Caki2 (cell line): ENCODE measurements at regions not wholly inside any gene's neighbourhood (a gene's known extent, or its start where the extent isn't known, plus 50 kb on each side); places are given as distances from the start of the nearest gene placed in this dataset.

Source experiments
- DNase-seq: peaks from one replicate; pipeline ENCODE4 v3.0.0-alpha.2; 2015; ENCODE audit warnings: low read depth
- in situ Hi-C: cut with HindIII; loops from 2 replicates; pipeline ENCODE4 v1.10.0; 2016; ENCODE audit warnings: low sequenced_read_pairs, low pct_unique_long_range_greater_than_20kb, mixed read lengths

DNA sequence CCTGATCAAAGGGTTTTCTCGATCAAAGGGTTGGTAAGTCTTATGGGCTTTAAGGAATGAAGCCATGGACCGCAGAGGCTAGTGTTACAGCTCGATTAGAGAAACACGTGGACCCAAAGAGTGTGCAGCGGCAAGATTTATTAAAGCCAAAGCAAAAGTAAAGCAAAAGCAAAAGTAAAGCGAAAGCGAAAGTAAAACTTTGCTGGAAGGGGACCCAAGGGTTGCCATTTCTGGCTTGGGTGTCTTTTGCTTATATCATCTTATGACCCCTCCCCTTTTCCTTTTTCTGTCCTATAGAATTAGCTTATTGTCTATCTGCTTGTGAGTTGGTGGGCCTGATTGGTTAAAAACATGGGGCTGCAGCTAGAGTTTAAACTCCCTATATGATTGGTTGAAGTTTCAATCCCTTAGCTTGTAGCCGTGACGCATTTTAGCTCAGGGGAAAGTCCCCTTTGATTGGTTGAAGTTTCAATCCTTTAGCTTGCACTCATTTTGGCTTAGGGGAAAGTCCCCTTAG is 957.0 kb downstream of the AMY1C start:
- in situ Hi-C loops, result no loop called here

DNA sequence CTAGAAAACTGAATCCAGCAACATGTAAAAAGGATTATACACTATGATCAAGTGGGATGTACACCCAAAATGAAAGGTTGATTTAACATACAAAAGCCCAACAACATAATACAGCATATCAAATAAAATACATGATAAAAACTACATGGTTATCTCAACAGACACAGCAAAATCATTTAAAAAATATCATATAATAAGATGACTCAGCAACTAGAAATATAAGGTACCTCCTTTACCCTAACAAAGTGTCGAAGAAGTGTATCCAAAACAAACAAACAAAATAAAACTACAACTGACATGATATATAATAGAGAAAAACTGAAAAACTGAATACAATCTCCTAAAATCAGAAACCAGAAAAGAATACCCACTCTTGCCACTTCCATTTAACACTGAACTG is 969.1 kb downstream of the AMY1C start:
- in situ Hi-C loops, result no loop called here

More for the DNA sequence above, 957.0 kb downstream of the AMY1C start:
- peak; percentile 6 for DNase-seq

DNA sequence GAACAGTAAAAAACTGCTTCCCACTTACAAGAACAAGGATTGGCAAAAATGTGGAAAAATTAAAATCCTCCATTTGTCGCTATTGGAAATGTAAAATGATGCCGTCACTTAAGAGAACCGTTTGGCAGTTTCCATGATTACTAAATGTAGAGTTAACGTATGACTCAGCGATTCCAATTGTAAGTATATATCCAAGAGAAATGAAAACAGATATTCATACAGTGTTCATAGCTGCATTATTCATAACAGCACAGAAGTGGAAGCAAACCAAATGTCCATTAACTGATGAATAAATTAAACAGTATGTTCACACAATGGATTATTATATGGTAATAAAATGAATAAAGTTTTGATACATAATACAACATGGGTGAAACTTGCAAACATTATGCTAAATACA is 971.0 kb downstream of the AMY1C start:
- DNase-seq, result no peak
- in situ Hi-C loops, result no loop called here

More for the DNA sequence above, 969.1 kb downstream of the AMY1C start:
- DNase-seq, result no peak

- no peak for DNase-seq
- in situ Hi-C loops, result no loop called here
Observed at GRCh38 chr1:104726917-104727316, 977.2 kb downstream of the AMY1C start.

- DNase-seq, result no peak
- in situ Hi-C loops, result no loop called here
Observed at GRCh38 chr1:104733866-104734265, 984.2 kb downstream of the AMY1C start.

GRCh38 chr1:104745875-104746274 is 996.2 kb downstream of the AMY1C start:
- in situ Hi-C loops, result no loop called here
- no peak for DNase-seq

- no peak for DNase-seq
- in situ Hi-C loops, result no loop called here
Observed at GRCh38 chr1:104746994-104747393, 997.3 kb downstream of the AMY1C start.

GRCh38 chr1:104760017-104760416 is 1010.3 kb downstream of the AMY1C start:
- in situ Hi-C loops, result no loop called here
- no peak for DNase-seq

GRCh38 chr1:104761961-104762570 is 1012.4 kb downstream of the AMY1C start:
- no peak for DNase-seq
- in situ Hi-C loops, result no loop called here

- DNase-seq, result peak; percentile 47
- in situ Hi-C loops, result no loop called here
Observed at GRCh38 chr1:104765085-104765484, 1015.4 kb downstream of the AMY1C start.

- in situ Hi-C loops, result no loop called here
- peak; percentile 41 for DNase-seq
Observed at GRCh38 chr1:104768466-104768865, 1018.8 kb downstream of the AMY1C start.

- in situ Hi-C loops, result no loop called here
- no peak for DNase-seq
Observed at GRCh38 chr1:104780470-104781078, 1030.9 kb downstream of the AMY1C start.

DNA sequence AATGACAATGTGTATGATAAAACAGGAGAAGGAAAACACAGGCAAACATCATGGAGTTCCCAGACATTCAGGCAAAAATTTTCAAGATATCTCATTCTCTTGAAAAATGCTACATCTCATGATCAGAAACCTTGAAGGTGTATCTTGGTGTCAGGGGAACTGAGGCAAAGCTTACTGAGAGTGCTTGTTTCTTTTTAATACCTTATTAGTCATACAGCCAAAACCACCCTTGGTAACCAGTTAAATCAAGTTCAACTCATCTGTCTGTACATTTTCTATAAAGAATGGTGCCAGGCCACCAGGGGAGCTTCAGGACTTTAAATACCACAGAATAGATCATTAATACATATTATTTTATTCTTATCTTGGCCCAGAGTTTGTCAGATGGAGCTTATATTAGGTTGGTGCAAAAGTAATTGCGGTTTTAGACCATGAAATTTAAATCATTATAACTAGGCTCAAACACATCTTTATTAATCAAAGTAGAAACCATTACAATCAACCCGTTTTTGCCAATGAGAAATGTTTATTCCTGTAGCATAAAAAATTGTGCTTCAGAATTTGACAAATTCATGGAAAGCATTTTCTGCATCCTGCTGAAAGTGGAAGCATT is 1036.0 kb downstream of the AMY1C start:
- in situ Hi-C loops, result no loop called here

GRCh38 chr1:104787866-104788510 is 1038.3 kb downstream of the AMY1C start:
- DNase-seq, result no peak
- in situ Hi-C loops, result no loop called here

More for the DNA sequence above, 1036.0 kb downstream of the AMY1C start:
- DNase-seq, result no peak

DNA sequence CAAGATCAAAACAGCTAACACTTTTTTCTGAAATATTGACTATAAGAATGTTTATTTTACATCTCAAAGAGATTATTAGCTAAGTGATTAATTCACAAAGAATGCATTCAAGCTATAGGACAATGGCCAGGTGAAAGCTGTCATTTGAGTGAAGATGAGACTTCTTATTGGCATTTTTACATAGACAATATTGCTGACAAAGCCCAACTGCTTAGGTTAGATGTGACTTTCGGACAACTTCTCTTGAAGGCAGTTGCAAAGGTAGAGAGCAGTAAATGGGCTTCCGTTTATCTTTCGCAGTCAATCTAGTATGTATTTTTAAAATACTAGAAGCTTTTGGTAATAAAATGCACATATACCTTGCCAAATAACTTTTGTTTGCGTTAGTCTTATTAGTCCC is 1041.3 kb downstream of the AMY1C start:
- in situ Hi-C loops, result no loop called here
- no peak for DNase-seq

- in situ Hi-C loops, result no loop called here
- no peak for DNase-seq
Observed at GRCh38 chr1:104794035-104794434, 1044.3 kb downstream of the AMY1C start.

DNA sequence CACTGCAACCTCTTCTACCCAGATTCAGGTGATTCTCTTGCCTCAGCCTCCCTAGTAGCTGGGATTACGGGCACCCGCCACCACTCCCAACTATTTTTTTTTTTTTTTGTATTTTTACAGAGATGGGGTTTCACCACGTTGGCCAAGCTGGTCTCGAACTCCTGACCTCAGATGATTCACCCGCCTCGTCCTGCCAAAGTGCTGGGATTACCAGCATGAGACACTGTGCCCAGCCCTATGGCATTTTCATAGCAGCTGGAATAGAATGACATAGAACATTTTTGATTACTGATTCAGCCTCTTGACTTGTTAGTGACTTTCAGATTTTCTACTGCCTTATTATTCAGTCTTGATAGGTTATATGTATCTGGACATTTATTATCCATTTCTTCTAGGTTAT is 1046.2 kb downstream of the AMY1C start:
- in situ Hi-C loops, result no loop called here

DNA sequence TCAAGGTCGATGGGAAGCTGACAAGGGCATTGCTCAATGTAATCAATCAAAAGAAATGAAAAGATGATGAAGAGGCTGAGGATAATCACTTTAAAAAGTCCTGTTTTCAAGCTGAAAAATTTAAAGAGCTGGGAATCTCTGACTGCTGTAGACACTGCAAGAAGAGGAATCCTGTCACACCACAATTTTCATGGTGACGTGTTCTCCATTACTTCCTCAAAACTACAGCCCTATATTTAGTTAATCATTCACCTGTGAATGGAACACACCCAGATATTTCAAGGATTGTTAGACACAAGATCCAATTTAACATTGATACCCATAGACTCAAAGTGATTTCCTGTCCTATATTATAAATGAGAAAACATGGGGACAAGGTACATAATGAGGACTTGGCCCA is 1048.3 kb downstream of the AMY1C start:
- in situ Hi-C loops, result no loop called here
- no peak for DNase-seq

More for the DNA sequence above, 1046.2 kb downstream of the AMY1C start:
- DNase-seq, result no peak

DNA sequence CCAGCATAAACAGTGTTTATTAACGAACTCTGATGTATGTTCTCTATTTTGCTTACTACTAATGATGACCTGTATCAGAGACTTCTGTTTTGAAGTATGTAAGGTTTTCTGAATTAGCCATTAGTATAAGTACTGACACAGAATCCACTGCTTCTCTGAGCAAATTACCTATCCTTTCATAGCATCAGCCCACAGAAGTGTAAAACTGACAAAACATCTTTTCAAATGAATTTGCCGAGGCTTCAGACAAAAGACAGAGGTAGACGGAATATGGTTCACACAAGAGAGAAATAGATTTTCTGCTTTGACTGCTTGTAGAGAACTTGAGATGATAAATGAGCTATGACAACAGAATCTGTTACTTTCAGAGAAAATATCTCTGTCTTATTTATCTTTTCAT is 1051.6 kb downstream of the AMY1C start:
- in situ Hi-C loops, result no loop called here
- no peak for DNase-seq
